GM06990 (cell line): ENCODE measurements at regions not wholly inside any gene's neighbourhood (a gene's known extent, or its start where the extent isn't known, plus 50 kb on each side); places are given as distances from the start of the nearest gene placed in this dataset.

Experiments
- DNase-seq: peaks from one replicate; pipeline ENCODE4 v3.0.0-alpha.2; 2011; ENCODE audit not compliant: insufficient read length; ENCODE audit errors: extremely low read depth
- H3K27me3 ChIP-seq: replicated peaks from 2 replicates; pipeline ENCODE4 v1.6.0; 2011; ENCODE audit warnings: low read length; ENCODE audit not compliant: control insufficient read depth, insufficient read depth
- H3K36me3 ChIP-seq: 2 replicates; pipeline ENCODE4 v1.5.1; 2011; ENCODE audit warnings: low read length; ENCODE audit not compliant: control insufficient read depth, insufficient read depth
- H3K4me3 ChIP-seq: replicated peaks from 2 replicates; pipeline ENCODE4 v1.5.1; 2011; ENCODE audit warnings: low read depth, mild to moderate bottlenecking, control low read depth, low read length
- CTCF ChIP-seq: IDR thresholded peaks from 2 replicates; pipeline ENCODE4 v1.5.1; 2011; ENCODE audit warnings: low read length, control low read depth, mild to moderate bottlenecking, inconsistent platforms; ENCODE audit not compliant: insufficient read depth, poor library complexity, severe bottlenecking

GRCh38 chr9:134992755-134993124 lies 75.0 kb upstream of the FCN1 start:
- DNase-seq: no peak
- no peak overlapping the region for H3K4me3 ChIP-seq
- H3K36me3 ChIP-seq: no peaks in the 10 kb centered on the region
- TF ChIP-seq CTCF: no peak
- H3K27me3 ChIP-seq: no peaks in the 10 kb centered on the region; the same call in none of the 2 replicates

DNA sequence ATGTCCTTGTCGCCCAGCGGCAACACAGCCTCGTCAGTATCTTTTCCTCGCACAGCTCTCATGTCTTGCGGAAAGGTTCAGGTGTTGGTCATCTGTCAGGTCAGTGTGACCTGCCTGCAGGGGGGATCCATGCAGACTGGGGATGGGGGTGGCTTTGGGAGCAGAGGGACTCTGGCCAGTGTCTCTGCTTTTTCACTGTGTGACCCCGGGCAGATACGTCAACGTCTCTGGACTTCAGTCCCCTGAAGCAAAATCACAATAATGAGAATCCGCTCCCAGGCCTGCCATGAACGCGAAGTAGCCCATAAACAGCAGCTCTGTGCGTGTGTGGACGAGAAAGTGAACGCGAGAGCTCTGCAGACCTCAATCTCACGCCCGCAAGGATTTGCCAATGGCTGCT lies 75.7 kb upstream of the FCN1 start:
- TF ChIP-seq CTCF: no peak
- DNase-seq: no peak
- H3K4me3 ChIP-seq: no peak overlapping the region
- H3K27me3 ChIP-seq: no peaks in the 10 kb centered on the region; the same call in none of the 2 replicates
- no peaks in the 10 kb centered on the region for H3K36me3 ChIP-seq

- H3K36me3 ChIP-seq: no peaks in the 10 kb centered on the region
- H3K4me3 ChIP-seq: no peak overlapping the region
- DNase-seq: no peak
- no peaks in the 10 kb centered on the region; the same call in 1 of the 2 replicates for H3K27me3 ChIP-seq
- no peak for TF ChIP-seq CTCF
Measured at GRCh38 chr9:134993996-134994720, 76.4 kb upstream of the FCN1 start.

- no peaks in the 10 kb centered on the region for H3K36me3 ChIP-seq
- TF ChIP-seq CTCF: no peak
- H3K27me3 ChIP-seq: no peaks in the 10 kb centered on the region; the same call in 1 of the 2 replicates
- DNase-seq: no peak
- H3K4me3 ChIP-seq: no peak overlapping the region
Measured at GRCh38 chr9:134994926-134995791, 77.4 kb upstream of the FCN1 start.

DNA sequence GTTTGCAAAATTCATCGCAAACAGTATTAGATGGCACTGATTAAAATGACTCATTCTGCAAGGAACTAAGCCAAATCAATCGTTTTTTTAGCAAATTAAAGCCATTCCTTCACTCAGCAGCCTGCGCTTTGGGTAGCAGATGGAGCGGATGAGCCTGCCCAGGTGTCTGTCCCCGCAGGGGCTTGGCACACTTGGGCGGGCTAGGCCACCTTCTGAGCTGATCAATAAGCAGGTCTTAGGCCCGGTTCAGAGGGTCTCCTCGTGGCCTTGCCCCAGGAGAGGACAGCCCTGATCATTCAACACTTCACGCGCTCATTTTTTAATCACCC lies 78.0 kb upstream of the FCN1 start:
- Histone ChIP-seq H3K4me3 (no peak overlapping the region), H3K27me3 (no peaks in the 10 kb centered on the region; the same call in 1 of the 2 replicates), H3K36me3 (no peaks in the 10 kb centered on the region)
- no peak for DNase-seq
- TF ChIP-seq CTCF: no peak
